ENCODE measurements at regions not wholly inside any gene's neighbourhood (a gene's known extent, or its start where the extent isn't known, plus 50 kb on each side); places are given as distances from the start of the nearest gene placed in this dataset.

DNA sequence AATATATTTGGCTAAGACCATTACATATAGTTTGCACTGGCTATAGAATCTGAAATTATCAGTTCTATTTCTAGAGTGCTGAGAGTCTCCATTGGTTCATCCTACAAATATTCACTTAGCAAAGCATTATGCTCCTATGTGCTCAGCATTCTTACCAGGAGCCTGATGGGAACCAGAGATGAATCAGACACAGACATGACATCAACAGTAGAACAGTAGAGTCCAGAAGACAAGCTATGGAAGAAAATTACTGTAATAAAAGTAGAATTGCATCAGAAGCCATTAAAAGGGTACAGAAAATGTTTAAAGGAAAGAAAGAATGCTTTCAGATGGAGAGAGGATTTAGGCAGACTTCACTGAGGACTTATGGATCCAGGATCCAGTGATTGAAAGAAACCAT, 271.7 kb upstream of the SNX7 start:
- Histone ChIP-seq H3K4me2 (ENCODE audit: low read length) (no peak overlapping the region), H3K4me3 (ENCODE audit: low read length) (no peak overlapping the region), H3F3A (ENCODE audit: insufficient read depth, low read length, poor library complexity, severe bottlenecking) (no peaks in the 10 kb centered on the region), H2AFZ (ENCODE audit: low read depth, low read length) (no peak overlapping the region), H3K9me3 (ENCODE audit: low read length) (no peaks in the 10 kb centered on the region), H3K79me2 (replicated peaks; ENCODE audit: insufficient read depth, low read length) (no peaks in the 10 kb centered on the region), H3K27ac (ENCODE audit: low read length) (no peak overlapping the region), H4K20me1 (ENCODE audit: insufficient read depth) (no peaks in the 10 kb centered on the region), H3K9ac (ENCODE audit: low read length) (no peak overlapping the region), H3K27me3 (ENCODE audit: insufficient read depth, low read depth, low read length) (no peaks in the 10 kb centered on the region), H3K9me2 (ENCODE audit: insufficient read depth, low read length) (no peaks in the 10 kb centered on the region), H3K36me3 (ENCODE audit: insufficient read depth, low read length) (no peaks in the 10 kb centered on the region)
- TF ChIP-seq TAF1 (IDR thresholded peaks at IDR 0.05; ENCODE audit: low read depth) (no peak), EP300 (conservative IDR thresholded peaks at IDR 0.05; ENCODE audit: poor library complexity, severe bottlenecking) (no peak), EZH2 (IDR thresholded peaks at IDR 0.05; ENCODE audit: borderline replicate concordance, insufficient read depth, low read length, poor library complexity, severe bottlenecking) (no peak), MXI1 (conservative IDR thresholded peaks at IDR 0.05; ENCODE audit: poor library complexity, severe bottlenecking) (no peak), SMC3 (conservative IDR thresholded peaks at IDR 0.05; ENCODE audit: poor library complexity) (no peak), CTCF (IDR thresholded peaks at IDR 0.05; ENCODE audit: poor library complexity, severe bottlenecking) (no peak), POLR2AphosphoS5 (IDR thresholded peaks at IDR 0.05) (no peak), RAD21 (conservative IDR thresholded peaks at IDR 0.05) (no peak)
- TF ChIP-seq, protein P1, sequence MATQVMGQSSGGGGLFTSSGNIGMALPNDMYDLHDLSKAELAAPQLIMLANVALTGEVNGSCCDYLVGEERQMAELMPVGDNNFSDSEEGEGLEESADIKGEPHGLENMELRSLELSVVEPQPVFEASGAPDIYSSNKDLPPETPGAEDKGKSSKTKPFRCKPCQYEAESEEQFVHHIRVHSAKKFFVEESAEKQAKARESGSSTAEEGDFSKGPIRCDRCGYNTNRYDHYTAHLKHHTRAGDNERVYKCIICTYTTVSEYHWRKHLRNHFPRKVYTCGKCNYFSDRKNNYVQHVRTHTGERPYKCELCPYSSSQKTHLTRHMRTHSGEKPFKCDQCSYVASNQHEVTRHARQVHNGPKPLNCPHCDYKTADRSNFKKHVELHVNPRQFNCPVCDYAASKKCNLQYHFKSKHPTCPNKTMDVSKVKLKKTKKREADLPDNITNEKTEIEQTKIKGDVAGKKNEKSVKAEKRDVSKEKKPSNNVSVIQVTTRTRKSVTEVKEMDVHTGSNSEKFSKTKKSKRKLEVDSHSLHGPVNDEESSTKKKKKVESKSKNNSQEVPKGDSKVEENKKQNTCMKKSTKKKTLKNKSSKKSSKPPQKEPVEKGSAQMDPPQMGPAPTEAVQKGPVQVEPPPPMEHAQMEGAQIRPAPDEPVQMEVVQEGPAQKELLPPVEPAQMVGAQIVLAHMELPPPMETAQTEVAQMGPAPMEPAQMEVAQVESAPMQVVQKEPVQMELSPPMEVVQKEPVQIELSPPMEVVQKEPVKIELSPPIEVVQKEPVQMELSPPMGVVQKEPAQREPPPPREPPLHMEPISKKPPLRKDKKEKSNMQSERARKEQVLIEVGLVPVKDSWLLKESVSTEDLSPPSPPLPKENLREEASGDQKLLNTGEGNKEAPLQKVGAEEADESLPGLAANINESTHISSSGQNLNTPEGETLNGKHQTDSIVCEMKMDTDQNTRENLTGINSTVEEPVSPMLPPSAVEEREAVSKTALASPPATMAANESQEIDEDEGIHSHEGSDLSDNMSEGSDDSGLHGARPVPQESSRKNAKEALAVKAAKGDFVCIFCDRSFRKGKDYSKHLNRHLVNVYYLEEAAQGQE (IDR thresholded peaks at IDR 0.05; ENCODE audit: borderline replicate concordance) = no peak

DNA sequence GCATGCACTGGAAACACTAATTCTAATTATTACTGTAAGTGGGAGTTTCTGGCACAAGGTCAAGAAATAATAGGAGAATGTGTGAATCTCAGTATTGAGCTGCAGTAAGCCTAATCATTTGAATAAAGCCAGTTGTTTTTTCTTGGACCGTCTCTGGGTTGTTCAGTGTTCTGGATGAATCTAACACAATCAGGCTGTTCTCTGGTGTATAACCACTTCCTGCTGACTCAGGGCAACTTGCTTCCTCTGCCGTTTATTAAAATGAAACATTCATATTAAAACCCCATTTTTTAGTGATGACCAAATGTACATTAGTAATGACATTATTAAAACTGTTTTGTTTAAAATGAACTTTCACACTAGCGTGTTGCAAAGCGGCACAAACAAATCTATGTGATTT, 273.1 kb upstream of the SNX7 start:
- Histone ChIP-seq H3K4me2 (ENCODE audit: low read length) (no peak overlapping the region), H3K79me2 (replicated peaks; ENCODE audit: insufficient read depth, low read length) (no peaks in the 10 kb centered on the region), H2AFZ (ENCODE audit: low read depth, low read length) (no peak overlapping the region), H3F3A (ENCODE audit: insufficient read depth, low read length, poor library complexity, severe bottlenecking) (no peaks in the 10 kb centered on the region), H3K4me3 (ENCODE audit: low read length) (no peak overlapping the region), H4K20me1 (ENCODE audit: insufficient read depth) (no peaks in the 10 kb centered on the region), H3K27ac (ENCODE audit: low read length) (no peak overlapping the region), H3K36me3 (ENCODE audit: insufficient read depth, low read length) (no peaks in the 10 kb centered on the region), H3K27me3 (ENCODE audit: insufficient read depth, low read depth, low read length) (no peaks in the 10 kb centered on the region), H3K9me2 (ENCODE audit: insufficient read depth, low read length) (no peaks in the 10 kb centered on the region), H3K9me3 (ENCODE audit: low read length) (no peaks in the 10 kb centered on the region), H3K9ac (ENCODE audit: low read length) (no peak overlapping the region)
- no peak for TF ChIP-seq EP300 (conservative IDR thresholded peaks at IDR 0.05; ENCODE audit: poor library complexity, severe bottlenecking)
- TF ChIP-seq MXI1 (conservative IDR thresholded peaks at IDR 0.05; ENCODE audit: poor library complexity, severe bottlenecking) = no peak
- no peak for TF ChIP-seq CTCF (IDR thresholded peaks at IDR 0.05; ENCODE audit: poor library complexity, severe bottlenecking)
- no peak for TF ChIP-seq POLR2AphosphoS5 (IDR thresholded peaks at IDR 0.05)
- TF ChIP-seq, protein P1 (IDR thresholded peaks at IDR 0.05; ENCODE audit: borderline replicate concordance) = no peak
- TF ChIP-seq TAF1 (IDR thresholded peaks at IDR 0.05; ENCODE audit: low read depth) = no peak
- TF ChIP-seq EZH2 (IDR thresholded peaks at IDR 0.05; ENCODE audit: borderline replicate concordance, insufficient read depth, low read length, poor library complexity, severe bottlenecking) = no peak
